RWPE2 (cell line): ENCODE measurements at regions not wholly inside any gene's neighbourhood (a gene's known extent, or its start where the extent isn't known, plus 50 kb on each side); places are given as distances from the start of the nearest gene placed in this dataset.

Source experiments
- ATAC-seq: fragments of 200-7000 bp; cut with Tn5 transposase; 3 replicates; pipeline ENCODE4 v1.9.1; 2021; ENCODE audit warnings: low read depth
- DNase-seq: peaks from one replicate; pipeline ENCODE4 v3.0.0-alpha.2; 2020; ENCODE audit warnings: low spot score
- H3K27ac ChIP-seq: fragments of 450-650 bp; 2 replicates; pipeline ENCODE4 v1.5.1; 2017; ENCODE audit warnings: mild to moderate bottlenecking; ENCODE audit not compliant: poor library complexity, severe bottlenecking
- H3K27me3 ChIP-seq: fragments of 250-450 bp; sonication (Bioruptor Pico); 2 replicates; pipeline ENCODE4 v1.5.1; 2021; ENCODE audit warnings: mild to moderate bottlenecking, moderate library complexity; ENCODE audit not compliant: insufficient read depth, poor library complexity, severe bottlenecking
- H3K36me3 ChIP-seq: fragments of 250-450 bp; sonication (Bioruptor Pico); 2 replicates; pipeline ENCODE4 v1.5.1; 2020; ENCODE audit warnings: low read depth, mild to moderate bottlenecking, moderate library complexity
- H3K4me1 ChIP-seq: fragments of 250-450 bp; sonication (Bioruptor Pico); 2 replicates; pipeline ENCODE4 v1.5.1; 2021; ENCODE audit warnings: mild to moderate bottlenecking, moderate library complexity; ENCODE audit not compliant: insufficient read depth, poor library complexity, severe bottlenecking
- H3K4me3 ChIP-seq: fragments of 250-450 bp; sonication (Bioruptor Pico); 2 replicates; pipeline ENCODE4 v1.5.1; 2021; ENCODE audit warnings: mild to moderate bottlenecking, moderate library complexity; ENCODE audit not compliant: severe bottlenecking
- H3K9me3 ChIP-seq: fragments of 250-450 bp; sonication (Bioruptor Pico); 2 replicates; pipeline ENCODE4 v1.5.1; 2021; ENCODE audit warnings: mild to moderate bottlenecking, moderate library complexity; ENCODE audit not compliant: severe bottlenecking
- CTCF ChIP-seq: fragments of 450-650 bp; IDR thresholded peaks from one replicate; pipeline ENCODE4 v1.5.1; 2017; ENCODE audit warnings: mild to moderate bottlenecking, moderate library complexity; ENCODE audit not compliant: poor library complexity, severe bottlenecking

DNA sequence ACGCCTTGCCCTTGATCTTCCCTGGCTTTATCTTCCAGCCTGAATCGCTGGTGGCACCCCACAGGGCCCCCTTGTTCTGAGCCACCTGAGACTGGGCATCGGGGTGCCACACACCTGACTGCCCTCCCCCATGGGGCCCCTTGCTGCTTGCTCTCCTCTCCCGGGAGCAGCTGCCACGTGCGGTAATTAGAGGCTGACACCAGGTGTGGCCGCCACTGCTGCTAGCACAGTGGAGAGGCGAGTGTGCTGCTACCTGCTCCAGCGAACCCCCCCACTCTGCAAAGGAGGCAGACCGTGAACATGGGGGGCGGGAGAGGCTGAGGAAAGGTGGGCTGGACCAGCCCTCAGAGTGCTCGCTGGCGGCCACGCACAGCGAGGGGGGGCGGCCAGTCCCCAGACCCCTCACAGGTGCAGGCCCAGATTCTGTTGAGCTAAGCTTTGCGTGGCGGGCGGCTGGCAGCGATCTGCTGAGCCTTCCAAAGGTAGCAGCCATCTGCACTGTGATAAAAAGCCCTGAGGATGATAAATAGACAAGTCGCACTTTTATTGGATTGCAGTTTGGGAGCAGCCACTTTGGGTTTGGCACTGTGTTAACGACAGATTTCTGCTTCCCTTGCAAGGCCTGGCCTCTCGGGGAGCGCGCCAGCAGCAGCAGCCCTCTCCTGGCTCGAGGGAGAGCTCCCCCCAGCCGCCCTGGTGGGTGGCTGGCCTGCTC, 167.9 kb upstream of the GSE1 start:
- Histone ChIP-seq H3K36me3 (no peaks in the 10 kb centered on the region), H3K4me3 (no peak overlapping the region), H3K9me3 (no peaks in the 10 kb centered on the region), H3K4me1 (no peaks in the 10 kb centered on the region), H3K27ac (no peak overlapping the region), H3K27me3 (no peaks in the 10 kb centered on the region)
- ATAC-seq (no peak), DNase-seq (no peak)
- TF ChIP-seq CTCF = no peak

GRCh38 chr16:85445779-85446222, 167.3 kb upstream of the GSE1 start:
- H3K27me3 ChIP-seq = no peaks in the 10 kb centered on the region

GRCh38 chr16:85446951-85447692, 166.0 kb upstream of the GSE1 start:
- ATAC-seq (no peak), DNase-seq (no peak)
- H3K4me3 ChIP-seq = no peak overlapping the region
- H3K4me1 ChIP-seq = no peaks in the 10 kb centered on the region
- H3K36me3 ChIP-seq = no peaks in the 10 kb centered on the region
- TF ChIP-seq CTCF = no peak
- no peaks in the 10 kb centered on the region for H3K9me3 ChIP-seq
- H3K27ac ChIP-seq = no peak overlapping the region
- no peaks in the 10 kb centered on the region for H3K27me3 ChIP-seq

More at GRCh38 chr16:85445779-85446222, 167.3 kb upstream of the GSE1 start:
- ATAC-seq (no peak), DNase-seq (no peak)
- Histone ChIP-seq H3K27ac (no peak overlapping the region), H3K4me1 (no peaks in the 10 kb centered on the region), H3K9me3 (no peaks in the 10 kb centered on the region), H3K36me3 (no peaks in the 10 kb centered on the region), H3K4me3 (no peak overlapping the region)
- TF ChIP-seq CTCF = no peak

GRCh38 chr16:85447693-85448313, 165.3 kb upstream of the GSE1 start:
- no peak for ATAC-seq
- no peaks in the 10 kb centered on the region for H3K9me3 ChIP-seq
- no peak for DNase-seq
- no peak overlapping the region for H3K27ac ChIP-seq
- H3K36me3 ChIP-seq = no peaks in the 10 kb centered on the region
- no peak overlapping the region for H3K4me3 ChIP-seq
- H3K27me3 ChIP-seq = no peaks in the 10 kb centered on the region
- no peaks in the 10 kb centered on the region for H3K4me1 ChIP-seq
- no peak for TF ChIP-seq CTCF
